A549 (cell line): ENCODE measurements at regions not wholly inside any gene's neighbourhood (a gene's known extent, or its start where the extent isn't known, plus 50 kb on each side); places are given as distances from the start of the nearest gene placed in this dataset.

Experiments used
- ATAC-seq, 2 experiments: fragments of 200-7000 bp in 1 of 2; fragments of >200 bp in 1 of 2; cut with Nextera tagmentation in 1 of 2; cut with Tn5 transposase in 1 of 2; 3 replicates each; pipeline versions ENCODE4 v1.8.0 to v1.9.1; 2018 to 2020; ENCODE audit warnings: mild to moderate bottlenecking in 1 of 2, moderate library complexity in 1 of 2
- CTCF ChIA-PET: fragments of 300-600 bp; sonication (Branson Sonifier 250); formaldehyde crosslinking; extraction: SDS; loops from one replicate; lab custom pipeline; 2021; ENCODE audit warnings: antibody characterized with exemption, inconsistent platforms; lab: Yijun Ruan, JAX
- POLR2A ChIA-PET: fragments of 350-600 bp; formaldehyde crosslinking; extraction: SDS; loops from one replicate; lab custom pipeline; 2021; ENCODE audit warnings: antibody characterized with exemption, inconsistent platforms; lab: Yijun Ruan, JAX
- DNase-seq, 2 experiments: peaks; one replicate each; pipeline versions ENCODE4 v3.0.0 to v3.0.0-alpha.2; 2011 to 2016; ENCODE audit warnings: low read depth in 1 of 2, low spot score in 1 of 2
- FAIRE-seq: peaks from 2 replicates; lab custom pipeline; 2011; peaks lifted over from hg19 to GRCh38; lab: Jason Lieb, UNC
- H3K27ac ChIP-seq, 2 experiments: fragments of >200 bp; sonication (Bioruptor Twin); formaldehyde crosslinking; 3 replicates each; pipeline ENCODE4 v1.5.1; 2016 to 2017
- H3K4me1 ChIP-seq: fragments of >200 bp; sonication (Bioruptor Twin); formaldehyde crosslinking; 3 replicates; pipeline ENCODE4 v1.6.1; 2016
- H3K4me2 ChIP-seq: fragments of >200 bp; sonication (Bioruptor Twin); formaldehyde crosslinking; 3 replicates; pipeline ENCODE4 v1.6.1; 2016
- H3K4me3 ChIP-seq: fragments of >200 bp; sonication (Bioruptor Twin); formaldehyde crosslinking; 3 replicates; pipeline ENCODE4 v1.5.1; 2016
- H3K9me3 ChIP-seq: fragments of >200 bp; sonication (Bioruptor Twin); formaldehyde crosslinking; 3 replicates; pipeline ENCODE4 v1.6.1; 2016
- ATOH8 ChIP-seq: fragments of 250-450 bp; sonication (Bioruptor Pico); IDR thresholded peaks from 2 replicates; pipeline ENCODE4 v1.5.0; 2020; ENCODE audit warnings: low read depth, mild to moderate bottlenecking, moderate library complexity
- BCL3 ChIP-seq: fragments of >200 bp; sonication (Bioruptor Twin); formaldehyde crosslinking; IDR thresholded peaks from 3 replicates; pipeline ENCODE4 v1.6.1; 2016
- BHLHE40 ChIP-seq: IDR thresholded peaks from 2 replicates; pipeline ENCODE4 v1.6.1; 2012; ENCODE audit warnings: low read depth, low read length, inconsistent platforms
- CBX2 ChIP-seq: fragments of 200-600 bp; sonication (generic); IDR thresholded peaks from 2 replicates; pipeline ENCODE4 v1.6.1; 2016; ENCODE audit warnings: low read depth, mild to moderate bottlenecking, borderline replicate concordance
- CHD2 ChIP-seq: fragments of 150-350 bp; IDR thresholded peaks from 2 replicates; pipeline ENCODE4 v1.6.1; 2014; ENCODE audit warnings: low read length; ENCODE audit not compliant: partially characterized antibody
- CHD4 ChIP-seq: fragments of 200-600 bp; sonication (generic); IDR thresholded peaks from 2 replicates; pipeline ENCODE4 v1.6.1; 2016; ENCODE audit warnings: antibody characterized with exemption, mild to moderate bottlenecking, borderline replicate concordance
- EHMT2 ChIP-seq: fragments of 200-600 bp; sonication (generic); IDR thresholded peaks from 2 replicates; pipeline ENCODE4 v1.6.1; 2016; ENCODE audit warnings: antibody characterized with exemption, low read depth, mild to moderate bottlenecking, moderate library complexity
- EP300 ChIP-seq, 2 experiments: fragments of >200 bp; sonication (Bioruptor Twin); formaldehyde crosslinking; IDR thresholded peaks; 2 replicates in 1 of 2; 3 replicates in 1 of 2; pipeline ENCODE4 v1.6.1; 2016 to 2017
- FOSB ChIP-seq: fragments of 250-450 bp; sonication (Bioruptor Pico); IDR thresholded peaks from 2 replicates; pipeline ENCODE4 v1.5.0; 2020; ENCODE audit warnings: mild to moderate bottlenecking, moderate library complexity
- FOSL2 ChIP-seq, 2 experiments: fragments of 450-650 bp in 1 of 2; fragments of >200 bp in 1 of 2; sonication (Bioruptor Twin) in 1 of 2; formaldehyde crosslinking; IDR thresholded peaks; 2 replicates each; pipeline versions ENCODE4 v1.5.0 to v1.6.1; 2016 to 2020; ENCODE audit warnings: mild to moderate bottlenecking in 1 of 2, moderate library complexity in 1 of 2
- HEYL ChIP-seq: fragments of 250-450 bp; sonication (Bioruptor Pico); IDR thresholded peaks from 2 replicates; pipeline ENCODE4 v1.8.0; 2021; ENCODE audit warnings: mild to moderate bottlenecking, moderate library complexity
- JUN ChIP-seq, 2 experiments: fragments of >200 bp; sonication (Bioruptor Twin); formaldehyde crosslinking; IDR thresholded peaks; 2 replicates in 1 of 2; 3 replicates in 1 of 2; pipeline ENCODE4 v1.6.1; 2016 to 2017
- KDM5A ChIP-seq: fragments of 200-600 bp; sonication (generic); IDR thresholded peaks from 2 replicates; pipeline ENCODE4 v1.6.1; 2016; ENCODE audit warnings: antibody characterized with exemption, mild to moderate bottlenecking
- MAZ ChIP-seq: fragments of 150-350 bp; IDR thresholded peaks from 2 replicates; pipeline ENCODE4 v1.6.1; 2014; ENCODE audit warnings: antibody characterized with exemption, low read depth, low read length, borderline replicate concordance
- RAD21 ChIP-seq, 2 experiments: fragments of >200 bp in 1 of 2; sonication (Bioruptor Twin) in 1 of 2; formaldehyde crosslinking in 1 of 2; IDR thresholded peaks in 1 of 2; conservative IDR thresholded peaks in 1 of 2; 2 replicates in 1 of 2; 3 replicates in 1 of 2; pipeline ENCODE4 v1.6.1; 2012 to 2018; ENCODE audit warnings: inconsistent platforms in 1 of 2
- RARB ChIP-seq: fragments of 250-450 bp; sonication (Bioruptor Pico); IDR thresholded peaks from 2 replicates; pipeline ENCODE4 v1.8.0; 2021; ENCODE audit warnings: mild to moderate bottlenecking, moderate library complexity
- RFX5 ChIP-seq: fragments of 450-650 bp; IDR thresholded peaks from 2 replicates; pipeline ENCODE4 v1.7.1; 2014; ENCODE audit warnings: antibody characterized with exemption, mild to moderate bottlenecking, moderate library complexity
- SMC3 ChIP-seq: fragments of >200 bp; sonication (Bioruptor Twin); formaldehyde crosslinking; IDR thresholded peaks from 3 replicates; pipeline ENCODE4 v1.6.1; 2018; ENCODE audit warnings: inconsistent platforms
- SREBF2 ChIP-seq: fragments of 450-650 bp; IDR thresholded peaks from 2 replicates; pipeline ENCODE4 v1.6.1; 2014; ENCODE audit warnings: mild to moderate bottlenecking, moderate library complexity
- TFCP2L1 ChIP-seq: fragments of 250-450 bp; sonication (Bioruptor Pico); IDR thresholded peaks from 2 replicates; pipeline ENCODE4 v1.5.0; 2021; ENCODE audit warnings: mild to moderate bottlenecking
- WGBS: methylation state at CpG from one replicate; pipeline ENCODE4 v1.1.6; 2017; ENCODE audit errors: missing lambda C conversion rate; 5-methylcytosine and 5-hydroxymethylcytosine counted together
- TF ChIP-seq, protein P1 (sequence below): IDR thresholded peaks from 2 replicates; pipeline ENCODE4 v1.6.1; 2012
- TF ChIP-seq, protein P2 (sequence below): fragments of 250-450 bp; sonication (Bioruptor Pico); IDR thresholded peaks from 2 replicates; pipeline ENCODE4 v1.5.0; 2021; ENCODE audit warnings: mild to moderate bottlenecking, moderate library complexity, borderline replicate concordance
- TF ChIP-seq, protein P3 (sequence below): fragments of 200-600 bp; sonication (generic); IDR thresholded peaks from 2 replicates; pipeline ENCODE4 v1.6.1; 2016; ENCODE audit warnings: antibody characterized with exemption, mild to moderate bottlenecking, moderate library complexity

GRCh38 chr6:100987556-100987955, 106.4 kb upstream of the ASCC3 start:
- H3K9me3 ChIP-seq = no peaks in the 10 kb centered on the region
- no peak overlapping the region for H3K4me2 ChIP-seq
- no peak for DNase-seq
- ChIA-PET CTCF (no interaction called here), POLR2A (no interaction called here)
- no peak overlapping the region for H3K27ac ChIP-seq
- ATAC-seq = no peak
- H3K4me3 ChIP-seq = no peak overlapping the region
- no peaks in the 10 kb centered on the region for H3K4me1 ChIP-seq
- FAIRE-seq = no peak
- WGBS = 50% methylated on average over 5 of the region's 5 CpGs
- no peak for TF ChIP-seq CHD2
- TF ChIP-seq RFX5 = no peak
- TF ChIP-seq EP300 (IDR thresholded peaks at IDR 0.05) = no peak
- no peak for TF ChIP-seq RAD21 (conservative IDR thresholded peaks at IDR 0.05 in 1 of 2, IDR thresholded peaks at IDR 0.05 in 1 of 2)
- no peak for TF ChIP-seq CHD4
- no peak for TF ChIP-seq KDM5A
- no peak for TF ChIP-seq FOSL2 (IDR thresholded peaks at IDR 0.05)
- TF ChIP-seq FOSL2 (CRISPR knock-in tag; IDR thresholded peaks at IDR 0.05) = no peak
- TF ChIP-seq SREBF2 = no peak
- TF ChIP-seq, protein P1, sequence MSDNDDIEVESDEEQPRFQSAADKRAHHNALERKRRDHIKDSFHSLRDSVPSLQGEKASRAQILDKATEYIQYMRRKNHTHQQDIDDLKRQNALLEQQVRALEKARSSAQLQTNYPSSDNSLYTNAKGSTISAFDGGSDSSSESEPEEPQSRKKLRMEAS = no peak
- no peak for TF ChIP-seq HEYL

DNA sequence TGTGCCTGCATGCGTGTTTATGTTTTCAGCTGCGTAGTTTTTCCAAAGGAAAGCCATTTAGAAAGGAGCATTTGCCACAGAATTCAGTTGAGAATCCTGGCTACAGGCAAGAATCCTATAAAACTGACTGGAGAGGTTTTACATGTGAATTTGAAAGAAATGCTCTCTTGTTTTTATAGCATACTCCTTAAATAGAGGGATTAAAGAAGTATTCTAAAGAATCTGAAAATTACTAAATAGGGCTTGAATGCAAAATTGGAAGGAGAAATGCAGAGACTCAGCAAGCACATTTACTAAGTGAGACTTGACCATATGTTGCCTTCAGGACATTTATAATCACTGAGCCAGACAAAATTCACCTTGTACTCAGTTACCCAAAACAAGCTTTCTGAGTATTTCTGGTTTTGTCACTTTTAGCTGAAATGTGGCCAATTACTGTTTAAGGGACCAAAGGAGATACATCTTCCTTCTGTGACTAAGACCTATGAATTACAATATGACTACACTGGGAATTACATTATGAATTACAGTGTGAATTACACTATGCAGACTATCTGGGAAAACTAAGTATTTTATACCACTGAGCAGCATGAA, 107.4 kb upstream of the ASCC3 start:
- WGBS = 43% methylated on average over 2 of the region's 2 CpGs
- Histone ChIP-seq H3K27ac (no peak overlapping the region), H3K9me3 (no peaks in the 10 kb centered on the region), H3K4me3 (no peak overlapping the region), H3K4me2 (no peak overlapping the region), H3K4me1 (no peaks in the 10 kb centered on the region)
- DNase-seq (no peak), ATAC-seq (no peak), FAIRE-seq (no peak)
- TF ChIP-seq, protein P2, sequence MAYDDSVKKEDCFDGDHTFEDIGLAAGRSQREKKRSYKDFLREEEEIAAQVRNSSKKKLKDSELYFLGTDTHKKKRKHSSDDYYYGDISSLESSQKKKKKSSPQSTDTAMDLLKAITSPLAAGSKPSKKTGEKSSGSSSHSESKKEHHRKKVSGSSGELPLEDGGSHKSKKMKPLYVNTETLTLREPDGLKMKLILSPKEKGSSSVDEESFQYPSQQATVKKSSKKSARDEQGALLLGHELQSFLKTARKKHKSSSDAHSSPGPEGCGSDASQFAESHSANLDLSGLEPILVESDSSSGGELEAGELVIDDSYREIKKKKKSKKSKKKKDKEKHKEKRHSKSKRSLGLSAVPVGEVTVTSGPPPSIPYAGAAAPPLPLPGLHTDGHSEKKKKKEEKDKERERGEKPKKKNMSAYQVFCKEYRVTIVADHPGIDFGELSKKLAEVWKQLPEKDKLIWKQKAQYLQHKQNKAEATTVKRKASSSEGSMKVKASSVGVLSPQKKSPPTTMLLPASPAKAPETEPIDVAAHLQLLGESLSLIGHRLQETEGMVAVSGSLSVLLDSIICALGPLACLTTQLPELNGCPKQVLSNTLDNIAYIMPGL = no peak
- TF ChIP-seq RAD21 (conservative IDR thresholded peaks at IDR 0.05 in 1 of 2, IDR thresholded peaks at IDR 0.05 in 1 of 2) (no peak), CHD2 (no peak), FOSB (CRISPR knock-in tag) (no peak), BCL3 (no peak), BHLHE40 (no peak), JUN (IDR thresholded peaks at IDR 0.05) (no peak), RARB (no peak), EHMT2 (no peak), TFCP2L1 (CRISPR knock-in tag) (no peak), MAZ (no peak), CBX2 (no peak), SMC3 (no peak), SREBF2 (no peak), ATOH8 (CRISPR knock-in tag) (no peak)
- TF ChIP-seq, protein P1 = no peak
- TF ChIP-seq, protein P3, sequence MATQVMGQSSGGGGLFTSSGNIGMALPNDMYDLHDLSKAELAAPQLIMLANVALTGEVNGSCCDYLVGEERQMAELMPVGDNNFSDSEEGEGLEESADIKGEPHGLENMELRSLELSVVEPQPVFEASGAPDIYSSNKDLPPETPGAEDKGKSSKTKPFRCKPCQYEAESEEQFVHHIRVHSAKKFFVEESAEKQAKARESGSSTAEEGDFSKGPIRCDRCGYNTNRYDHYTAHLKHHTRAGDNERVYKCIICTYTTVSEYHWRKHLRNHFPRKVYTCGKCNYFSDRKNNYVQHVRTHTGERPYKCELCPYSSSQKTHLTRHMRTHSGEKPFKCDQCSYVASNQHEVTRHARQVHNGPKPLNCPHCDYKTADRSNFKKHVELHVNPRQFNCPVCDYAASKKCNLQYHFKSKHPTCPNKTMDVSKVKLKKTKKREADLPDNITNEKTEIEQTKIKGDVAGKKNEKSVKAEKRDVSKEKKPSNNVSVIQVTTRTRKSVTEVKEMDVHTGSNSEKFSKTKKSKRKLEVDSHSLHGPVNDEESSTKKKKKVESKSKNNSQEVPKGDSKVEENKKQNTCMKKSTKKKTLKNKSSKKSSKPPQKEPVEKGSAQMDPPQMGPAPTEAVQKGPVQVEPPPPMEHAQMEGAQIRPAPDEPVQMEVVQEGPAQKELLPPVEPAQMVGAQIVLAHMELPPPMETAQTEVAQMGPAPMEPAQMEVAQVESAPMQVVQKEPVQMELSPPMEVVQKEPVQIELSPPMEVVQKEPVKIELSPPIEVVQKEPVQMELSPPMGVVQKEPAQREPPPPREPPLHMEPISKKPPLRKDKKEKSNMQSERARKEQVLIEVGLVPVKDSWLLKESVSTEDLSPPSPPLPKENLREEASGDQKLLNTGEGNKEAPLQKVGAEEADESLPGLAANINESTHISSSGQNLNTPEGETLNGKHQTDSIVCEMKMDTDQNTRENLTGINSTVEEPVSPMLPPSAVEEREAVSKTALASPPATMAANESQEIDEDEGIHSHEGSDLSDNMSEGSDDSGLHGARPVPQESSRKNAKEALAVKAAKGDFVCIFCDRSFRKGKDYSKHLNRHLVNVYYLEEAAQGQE = no peak
- ChIA-PET CTCF (interaction anchor here (1.0 kb wide), 1 partner anchor 19 kb away, joined by 3 read pairs; no protein-coding TSS in a partner anchor), POLR2A (no interaction called here)
